SK-N-SH treated with all-trans-retinoic acid at 6 μM for 48 hours (cell line): ENCODE measurements at regions not wholly inside any gene's neighbourhood (a gene's known extent, or its start where the extent isn't known, plus 50 kb on each side); places are given as distances from the start of the nearest gene placed in this dataset.

Source experiments
- ATAC-seq: fragments of 200-7000 bp; cut with Tn5 transposase; 3 replicates; pipeline ENCODE4 v1.9.1; 2020; ENCODE audit warnings: mild to moderate bottlenecking, moderate library complexity
- ARNTL ChIP-seq: fragments of 450-650 bp; formaldehyde crosslinking; IDR thresholded peaks from 2 replicates; pipeline ENCODE4 v1.5.0; 2020; ENCODE audit warnings: low read depth, mild to moderate bottlenecking, moderate library complexity, borderline replicate concordance
- BACH2 ChIP-seq: fragments of 250-450 bp; sonication (Bioruptor Pico); IDR thresholded peaks from 2 replicates; pipeline ENCODE4 v1.9.0; 2021; ENCODE audit warnings: mild to moderate bottlenecking, borderline replicate concordance
- CREB5 ChIP-seq: fragments of 250-450 bp; sonication (Bioruptor Pico); IDR thresholded peaks from 2 replicates; pipeline ENCODE4 v1.5.1; 2020; ENCODE audit warnings: low read depth, mild to moderate bottlenecking, moderate library complexity
- CSDC2 ChIP-seq: fragments of 250-450 bp; sonication (Bioruptor Pico); IDR thresholded peaks from 2 replicates; pipeline ENCODE4 v1.5.0; 2020; ENCODE audit warnings: mild to moderate bottlenecking, moderate library complexity
- CSRNP3 ChIP-seq: fragments of 250-450 bp; sonication (Bioruptor Pico); IDR thresholded peaks from 2 replicates; pipeline ENCODE4 v1.5.1; 2021; ENCODE audit warnings: mild to moderate bottlenecking, moderate library complexity
- ESRRG ChIP-seq: fragments of 250-450 bp; sonication (Bioruptor Pico); IDR thresholded peaks from 2 replicates; pipeline ENCODE4 v1.6.1; 2021; ENCODE audit warnings: mild to moderate bottlenecking
- GLIS3 ChIP-seq: fragments of 250-450 bp; sonication (Bioruptor Pico); IDR thresholded peaks from 2 replicates; pipeline ENCODE4 v1.5.0; 2020; ENCODE audit warnings: mild to moderate bottlenecking, moderate library complexity
- ISL1 ChIP-seq: fragments of 250-450 bp; sonication (Bioruptor Pico); IDR thresholded peaks from 2 replicates; pipeline ENCODE4 v2.1.2; 2022; ENCODE audit warnings: mild to moderate bottlenecking, moderate library complexity
- OSR1 ChIP-seq: fragments of 250-450 bp; sonication (Bioruptor Pico); IDR thresholded peaks from 2 replicates; pipeline ENCODE4 v1.8.0; 2022; ENCODE audit warnings: moderate library complexity, mild to moderate bottlenecking, inconsistent platforms
- PATZ1 ChIP-seq: fragments of 250-450 bp; sonication (Bioruptor Pico); IDR thresholded peaks from 2 replicates; pipeline ENCODE4 v1.8.0; 2020; ENCODE audit warnings: mild to moderate bottlenecking, moderate library complexity, borderline replicate concordance
- POU6F1 ChIP-seq: fragments of 250-450 bp; sonication (Bioruptor Pico); IDR thresholded peaks from 2 replicates; pipeline ENCODE4 v1.8.0; 2021; ENCODE audit warnings: low read depth, mild to moderate bottlenecking, moderate library complexity, borderline replicate concordance
- PPARA ChIP-seq: fragments of 250-450 bp; sonication (Bioruptor Pico); IDR thresholded peaks from 2 replicates; pipeline ENCODE4 v1.5.0; 2020; ENCODE audit warnings: mild to moderate bottlenecking, borderline replicate concordance
- RARB ChIP-seq: fragments of 250-450 bp; sonication (Bioruptor Pico); IDR thresholded peaks from 2 replicates; pipeline ENCODE4 v1.8.0; 2021; ENCODE audit warnings: mild to moderate bottlenecking, moderate library complexity
- SNAI2 ChIP-seq: fragments of 250-450 bp; sonication (Bioruptor Pico); IDR thresholded peaks from 2 replicates; pipeline ENCODE4 v1.5.0; 2020; ENCODE audit warnings: mild to moderate bottlenecking, moderate library complexity
- TCF4 ChIP-seq: fragments of 250-450 bp; sonication (Bioruptor Pico); IDR thresholded peaks from 2 replicates; pipeline ENCODE4 v1.8.0; 2021; ENCODE audit warnings: mild to moderate bottlenecking, moderate library complexity, borderline replicate concordance
- TOX ChIP-seq: fragments of 250-450 bp; sonication (Bioruptor Pico); IDR thresholded peaks from 2 replicates; pipeline ENCODE4 v1.8.0; 2021; ENCODE audit warnings: mild to moderate bottlenecking, moderate library complexity, borderline replicate concordance
- TSHZ2 ChIP-seq: fragments of 250-450 bp; sonication (Bioruptor Pico); IDR thresholded peaks from 2 replicates; pipeline ENCODE4 v1.5.0; 2020; ENCODE audit warnings: mild to moderate bottlenecking, moderate library complexity
- ZFP3 ChIP-seq: fragments of 250-450 bp; sonication (Bioruptor Pico); IDR thresholded peaks from 2 replicates; pipeline ENCODE4 v1.5.0; 2020; ENCODE audit warnings: mild to moderate bottlenecking, moderate library complexity
- ZFP30 ChIP-seq: fragments of 450-650 bp; formaldehyde crosslinking; IDR thresholded peaks from 2 replicates; pipeline ENCODE4 v1.5.0; 2022; ENCODE audit warnings: mild to moderate bottlenecking, moderate library complexity
- ZNF8 ChIP-seq: fragments of 450-650 bp; formaldehyde crosslinking; IDR thresholded peaks from 2 replicates; pipeline ENCODE4 v1.5.0; 2020; ENCODE audit warnings: mild to moderate bottlenecking, moderate library complexity

GRCh38 chr6:24004659-24005058 is 121.4 kb upstream of the NRSN1 start (continued):
- no peak for TF ChIP-seq CREB5 (CRISPR knock-in tag)
- TF ChIP-seq TOX: no peak
- no peak for TF ChIP-seq GLIS3 (CRISPR knock-in tag)

- TF ChIP-seq ISL1 (CRISPR knock-in tag) (peak; percentile 45), ZNF8 (CRISPR knock-in tag) (no peak)
- ATAC-seq: no peak
Observed at GRCh38 chr6:24006254-24006653, 119.8 kb upstream of the NRSN1 start.

GRCh38 chr6:24009319-24009718 is 116.7 kb upstream of the NRSN1 start:
- no peak for ATAC-seq
- TF ChIP-seq SNAI2 (no peak), TCF4 (no peak), TOX (no peak), CSDC2 (CRISPR knock-in tag) (no peak), ZFP30 (CRISPR knock-in tag) (no peak), ZNF8 (CRISPR knock-in tag) (no peak), ZFP3 (CRISPR knock-in tag) (no peak), ARNTL (no peak), TSHZ2 (CRISPR knock-in tag) (no peak), PPARA (CRISPR knock-in tag) (no peak), ESRRG (CRISPR knock-in tag) (no peak), PATZ1 (CRISPR knock-in tag) (no peak), CSRNP3 (CRISPR knock-in tag) (no peak), BACH2 (CRISPR knock-in tag) (no peak), GLIS3 (CRISPR knock-in tag) (no peak), OSR1 (CRISPR knock-in tag) (no peak), RARB (no peak), POU6F1 (CRISPR knock-in tag) (no peak), CREB5 (CRISPR knock-in tag) (no peak)
